Peyer's patch (tissue), 4 donors: ENCODE measurements at regions not wholly inside any gene's neighbourhood (a gene's known extent, or its start where the extent isn't known, plus 50 kb on each side); places are given as distances from the start of the nearest gene placed in this dataset.

Source experiments
- DNase-seq, 3 donors: peaks; one replicate each; pipeline ENCODE4 v3.0.0-alpha.2; 2017 to 2019
- H3K27ac ChIP-seq, 4 donors: fragments of 200-600 bp; sonication (generic); one replicate each; pipeline ENCODE4 v1.5.1; 2016 to 2019
- H3K27me3 ChIP-seq, 2 donors: fragments of 200-600 bp; sonication (generic); one replicate each; pipeline ENCODE4 v1.5.1; 2019
- H3K36me3 ChIP-seq, 3 donors: fragments of 200-600 bp; sonication (generic); one replicate each; pipeline ENCODE4 v1.5.1; 2016 to 2019
- H3K4me1 ChIP-seq, 4 donors: fragments of 200-600 bp; sonication (generic); one replicate each; pipeline ENCODE4 v1.5.1; 2016 to 2019
- H3K4me3 ChIP-seq, 4 donors: fragments of 200-600 bp; sonication (generic); 1 replicate in 3 of 4; 2 replicates in 1 of 4; pipeline ENCODE4 v1.5.1; 2016 to 2019; ENCODE audit warnings: mild to moderate bottlenecking in 1 of 4
- H3K9me3 ChIP-seq, 4 donors: fragments of 200-600 bp; sonication (generic); one replicate each; pipeline ENCODE4 v1.5.1; 2016 to 2019; ENCODE audit warnings: mild to moderate bottlenecking in 1 of 4
- POLR2A ChIP-seq, 2 donors: fragments of 450-650 bp; IDR thresholded peaks; one replicate each; pipeline ENCODE4 v1.5.1; 2017; ENCODE audit warnings: antibody characterized with exemption in 2 of 2, mild to moderate bottlenecking in 2 of 2, moderate library complexity in 2 of 2
- TF ChIP-seq, protein P1 (sequence below), 6 experiments: fragments of 450-650 bp in 4 of 6; fragments of 200-600 bp in 2 of 6; sonication (generic) in 1 of 6; IDR thresholded peaks; one replicate each; pipeline ENCODE4 v1.5.1; 2017 to 2019; ENCODE audit warnings: antibody characterized with exemption in 6 of 6, mild to moderate bottlenecking in 3 of 6, moderate library complexity in 1 of 6

DNA sequence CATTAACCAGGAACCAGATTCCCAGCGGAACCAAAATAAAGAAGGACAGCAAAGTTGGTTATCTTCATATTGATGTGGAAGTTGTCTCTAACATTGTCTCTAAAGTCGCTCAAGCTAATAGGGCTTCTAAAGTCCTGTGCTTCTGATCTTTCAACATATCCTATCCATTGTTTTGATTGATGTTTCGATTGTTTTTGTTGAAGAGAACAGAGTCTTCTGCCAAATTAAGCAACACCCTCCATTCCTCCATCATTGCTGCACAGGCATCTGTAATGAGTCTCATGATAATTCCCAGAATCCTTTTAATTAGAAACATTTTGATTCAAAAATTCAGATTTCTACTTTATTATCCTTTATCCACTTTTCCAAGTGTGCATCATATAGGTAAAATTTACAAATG is 71.6 kb upstream of the AVPR1A start:
- no peak for TF ChIP-seq POLR2A (IDR thresholded peaks at IDR 0.05)
- TF ChIP-seq, protein P1, sequence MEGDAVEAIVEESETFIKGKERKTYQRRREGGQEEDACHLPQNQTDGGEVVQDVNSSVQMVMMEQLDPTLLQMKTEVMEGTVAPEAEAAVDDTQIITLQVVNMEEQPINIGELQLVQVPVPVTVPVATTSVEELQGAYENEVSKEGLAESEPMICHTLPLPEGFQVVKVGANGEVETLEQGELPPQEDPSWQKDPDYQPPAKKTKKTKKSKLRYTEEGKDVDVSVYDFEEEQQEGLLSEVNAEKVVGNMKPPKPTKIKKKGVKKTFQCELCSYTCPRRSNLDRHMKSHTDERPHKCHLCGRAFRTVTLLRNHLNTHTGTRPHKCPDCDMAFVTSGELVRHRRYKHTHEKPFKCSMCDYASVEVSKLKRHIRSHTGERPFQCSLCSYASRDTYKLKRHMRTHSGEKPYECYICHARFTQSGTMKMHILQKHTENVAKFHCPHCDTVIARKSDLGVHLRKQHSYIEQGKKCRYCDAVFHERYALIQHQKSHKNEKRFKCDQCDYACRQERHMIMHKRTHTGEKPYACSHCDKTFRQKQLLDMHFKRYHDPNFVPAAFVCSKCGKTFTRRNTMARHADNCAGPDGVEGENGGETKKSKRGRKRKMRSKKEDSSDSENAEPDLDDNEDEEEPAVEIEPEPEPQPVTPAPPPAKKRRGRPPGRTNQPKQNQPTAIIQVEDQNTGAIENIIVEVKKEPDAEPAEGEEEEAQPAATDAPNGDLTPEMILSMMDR (IDR thresholded peaks at IDR 0.05), result no peak
- Histone ChIP-seq H3K27ac (no peak overlapping the region), H3K4me3 (no peak overlapping the region), H3K9me3 (no peaks in the 10 kb centered on the region), H3K36me3 (no peaks in the 10 kb centered on the region), H3K27me3 (no peaks in the 10 kb centered on the region), H3K4me1 (no peaks in the 10 kb centered on the region)
- DNase-seq, result no peak

DNA sequence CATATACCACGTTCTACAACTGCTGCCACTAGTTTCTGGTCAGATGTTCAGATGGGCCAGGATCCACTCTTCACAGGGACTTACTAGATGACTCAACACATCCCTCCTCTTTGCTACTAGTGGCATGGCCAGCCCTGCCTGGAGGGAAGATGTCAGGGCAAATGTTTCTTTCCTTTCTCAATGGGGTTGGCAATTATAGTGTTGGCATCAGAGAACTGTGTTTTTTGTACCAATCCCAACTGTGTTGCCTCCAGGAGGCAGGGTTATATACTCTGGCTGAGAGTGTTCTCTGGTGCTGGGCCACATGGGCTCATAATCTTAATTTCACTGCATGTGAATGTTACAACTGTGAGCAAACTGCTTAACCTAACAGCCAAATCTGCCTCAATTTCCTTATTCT is 69.9 kb upstream of the AVPR1A start:
- Histone ChIP-seq H3K9me3 (no peaks in the 10 kb centered on the region), H3K27ac (no peak overlapping the region), H3K4me3 (no peak overlapping the region), H3K4me1 (no peaks in the 10 kb centered on the region), H3K27me3 (no peaks in the 10 kb centered on the region), H3K36me3 (no peaks in the 10 kb centered on the region)
- DNase-seq, result no peak
- no peak for TF ChIP-seq POLR2A (IDR thresholded peaks at IDR 0.05)
- TF ChIP-seq, protein P1 (IDR thresholded peaks at IDR 0.05), result no peak

DNA sequence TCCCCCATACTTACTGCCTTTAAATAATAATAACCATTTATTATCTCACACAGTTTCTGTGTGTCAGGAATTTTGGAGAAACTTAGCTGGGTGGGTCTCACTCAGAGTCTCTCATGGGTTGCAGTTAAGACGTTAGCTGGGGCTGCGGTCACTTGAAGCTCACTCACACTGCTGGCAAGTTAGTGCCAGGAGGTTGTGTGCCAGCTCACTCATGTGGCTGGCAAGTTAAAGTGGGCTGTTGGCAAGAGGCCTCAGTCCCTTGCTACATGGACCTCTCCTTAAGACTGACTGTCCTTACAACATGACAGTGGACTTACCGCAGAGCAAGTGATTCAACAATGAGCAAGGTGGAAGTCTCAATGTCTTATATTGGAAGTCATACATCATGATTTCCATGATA is 61.3 kb upstream of the AVPR1A start:
- no peaks in the 10 kb centered on the region for H3K36me3 ChIP-seq
- H3K4me1 ChIP-seq, result no peaks in the 10 kb centered on the region
- H3K27ac ChIP-seq, result no peak overlapping the region
- H3K27me3 ChIP-seq, result no peaks in the 10 kb centered on the region
- DNase-seq, result no peak
- H3K4me3 ChIP-seq, result no peak overlapping the region
- H3K9me3 ChIP-seq, result no peaks in the 10 kb centered on the region
- no peak for TF ChIP-seq POLR2A (IDR thresholded peaks at IDR 0.05)
- TF ChIP-seq, protein P1 (IDR thresholded peaks at IDR 0.05), result no peak

DNA sequence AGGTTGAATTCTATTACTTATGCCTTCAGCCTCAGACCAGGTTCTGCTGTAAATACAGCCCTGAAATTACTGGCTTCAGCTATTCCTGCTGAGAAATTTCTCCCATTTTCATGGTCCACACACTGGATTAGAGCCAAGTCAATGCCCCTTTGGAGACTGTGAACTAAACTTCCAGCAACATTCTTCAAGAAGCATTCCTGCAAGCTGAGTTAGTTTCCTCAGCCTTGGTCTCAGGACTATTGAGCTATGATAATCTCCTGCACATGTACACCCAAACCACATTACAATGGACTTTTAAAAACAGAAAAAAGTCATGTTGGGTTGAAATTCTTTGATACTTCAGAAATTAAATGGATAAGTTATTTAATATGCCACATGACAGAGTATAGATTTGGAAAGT is 58.0 kb upstream of the AVPR1A start:
- no peaks in the 10 kb centered on the region for H3K9me3 ChIP-seq
- H3K4me3 ChIP-seq, result no peak overlapping the region
- H3K27ac ChIP-seq, result no peak overlapping the region
- no peak for DNase-seq
- no peaks in the 10 kb centered on the region for H3K27me3 ChIP-seq
- no peaks in the 10 kb centered on the region for H3K36me3 ChIP-seq
- no peaks in the 10 kb centered on the region for H3K4me1 ChIP-seq
- TF ChIP-seq, protein P1 (IDR thresholded peaks at IDR 0.05), result no peak
- TF ChIP-seq POLR2A (IDR thresholded peaks at IDR 0.05), result no peak

DNA sequence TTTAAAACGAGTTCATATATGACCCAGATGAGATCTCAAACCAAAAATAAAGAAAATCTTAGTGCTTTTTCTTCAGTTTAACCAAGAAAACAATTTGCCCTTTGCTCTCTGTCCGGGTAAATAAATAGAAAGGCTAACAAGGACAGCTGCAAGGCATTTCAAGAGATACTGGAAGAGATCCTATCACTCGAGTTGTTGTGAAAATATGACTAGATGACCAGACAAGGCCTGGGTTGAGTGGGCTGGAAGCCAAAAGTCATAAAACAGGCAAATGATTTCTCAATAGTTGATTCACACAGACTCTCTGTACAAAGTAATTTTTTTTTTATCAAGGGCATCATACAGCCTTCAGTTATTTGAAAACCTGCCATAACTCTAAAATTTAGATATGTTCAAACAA is 55.9 kb upstream of the AVPR1A start:
- Histone ChIP-seq H3K27ac (no peak overlapping the region), H3K27me3 (no peaks in the 10 kb centered on the region), H3K4me3 (no peak overlapping the region), H3K36me3 (no peaks in the 10 kb centered on the region), H3K4me1 (no peaks in the 10 kb centered on the region), H3K9me3 (no peaks in the 10 kb centered on the region)
- no peak for TF ChIP-seq POLR2A (IDR thresholded peaks at IDR 0.05)
- TF ChIP-seq, protein P1 (IDR thresholded peaks at IDR 0.05), result no peak
- no peak for DNase-seq

DNA sequence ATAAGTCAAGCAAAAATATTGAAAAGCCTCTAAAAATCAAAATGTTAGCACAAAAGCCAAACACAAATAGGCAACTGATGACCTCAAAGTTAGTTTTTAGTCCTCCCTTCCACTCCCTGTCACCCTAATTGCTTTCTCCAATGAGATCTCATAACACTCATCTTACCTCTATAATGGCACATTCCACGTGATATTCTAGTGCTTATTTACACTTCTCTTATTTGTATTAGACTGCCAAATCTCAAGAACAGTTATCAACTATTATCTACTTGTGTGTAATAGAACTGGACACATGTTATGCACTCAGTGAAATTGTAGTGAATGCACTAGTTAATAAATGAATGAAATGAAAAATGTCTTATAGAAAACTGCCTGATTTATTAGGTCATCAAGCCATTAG is 55.5 kb upstream of the AVPR1A start:
- Histone ChIP-seq H3K4me1 (no peaks in the 10 kb centered on the region), H3K27ac (no peak overlapping the region), H3K4me3 (no peak overlapping the region), H3K36me3 (no peaks in the 10 kb centered on the region), H3K9me3 (no peaks in the 10 kb centered on the region), H3K27me3 (no peaks in the 10 kb centered on the region)
- no peak for DNase-seq
- no peak for TF ChIP-seq POLR2A (IDR thresholded peaks at IDR 0.05)
- TF ChIP-seq, protein P1 (IDR thresholded peaks at IDR 0.05), result no peak
